ENCODE measurements at regions not wholly inside any gene's neighbourhood (a gene's known extent, or its start where the extent isn't known, plus 50 kb on each side); places are given as distances from the start of the nearest gene placed in this dataset.

DNA sequence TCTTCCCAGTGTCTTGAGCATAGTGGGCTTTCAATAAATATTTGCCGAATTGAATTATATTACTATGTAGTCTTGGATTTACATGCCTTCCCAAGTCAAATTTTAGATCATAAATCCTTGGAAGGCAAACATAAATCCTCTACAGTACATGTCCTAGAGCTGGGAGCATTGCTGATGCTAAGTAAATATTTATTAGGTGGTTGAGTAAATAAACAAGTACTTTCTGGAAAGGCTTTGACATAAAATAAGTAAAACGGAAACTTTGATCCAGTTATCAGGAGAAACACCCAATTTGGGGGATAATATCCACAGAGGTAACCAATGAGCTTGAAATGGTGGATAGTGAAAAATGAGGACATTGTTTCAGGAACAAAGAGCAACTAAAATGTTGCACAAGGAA, 162.8 kb upstream of the SVIL start:
- TF ChIP-seq, protein P1, sequence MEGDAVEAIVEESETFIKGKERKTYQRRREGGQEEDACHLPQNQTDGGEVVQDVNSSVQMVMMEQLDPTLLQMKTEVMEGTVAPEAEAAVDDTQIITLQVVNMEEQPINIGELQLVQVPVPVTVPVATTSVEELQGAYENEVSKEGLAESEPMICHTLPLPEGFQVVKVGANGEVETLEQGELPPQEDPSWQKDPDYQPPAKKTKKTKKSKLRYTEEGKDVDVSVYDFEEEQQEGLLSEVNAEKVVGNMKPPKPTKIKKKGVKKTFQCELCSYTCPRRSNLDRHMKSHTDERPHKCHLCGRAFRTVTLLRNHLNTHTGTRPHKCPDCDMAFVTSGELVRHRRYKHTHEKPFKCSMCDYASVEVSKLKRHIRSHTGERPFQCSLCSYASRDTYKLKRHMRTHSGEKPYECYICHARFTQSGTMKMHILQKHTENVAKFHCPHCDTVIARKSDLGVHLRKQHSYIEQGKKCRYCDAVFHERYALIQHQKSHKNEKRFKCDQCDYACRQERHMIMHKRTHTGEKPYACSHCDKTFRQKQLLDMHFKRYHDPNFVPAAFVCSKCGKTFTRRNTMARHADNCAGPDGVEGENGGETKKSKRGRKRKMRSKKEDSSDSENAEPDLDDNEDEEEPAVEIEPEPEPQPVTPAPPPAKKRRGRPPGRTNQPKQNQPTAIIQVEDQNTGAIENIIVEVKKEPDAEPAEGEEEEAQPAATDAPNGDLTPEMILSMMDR (conservative IDR thresholded peaks at IDR 0.05 in 1 of 2, IDR thresholded peaks at IDR 0.05 in 1 of 2; ENCODE audit: low read depth in 1 of 2, low read length in 2 of 2): no peak
- TF ChIP-seq EZH2 (IDR thresholded peaks at IDR 0.05; ENCODE audit: low read length, missing control alignments): no peak

Measured in fibroblast of lung (primary cell).